ENCODE measurements at regions not wholly inside any gene's neighbourhood (a gene's known extent, or its start where the extent isn't known, plus 50 kb on each side); places are given as distances from the start of the nearest gene placed in this dataset.

DNA sequence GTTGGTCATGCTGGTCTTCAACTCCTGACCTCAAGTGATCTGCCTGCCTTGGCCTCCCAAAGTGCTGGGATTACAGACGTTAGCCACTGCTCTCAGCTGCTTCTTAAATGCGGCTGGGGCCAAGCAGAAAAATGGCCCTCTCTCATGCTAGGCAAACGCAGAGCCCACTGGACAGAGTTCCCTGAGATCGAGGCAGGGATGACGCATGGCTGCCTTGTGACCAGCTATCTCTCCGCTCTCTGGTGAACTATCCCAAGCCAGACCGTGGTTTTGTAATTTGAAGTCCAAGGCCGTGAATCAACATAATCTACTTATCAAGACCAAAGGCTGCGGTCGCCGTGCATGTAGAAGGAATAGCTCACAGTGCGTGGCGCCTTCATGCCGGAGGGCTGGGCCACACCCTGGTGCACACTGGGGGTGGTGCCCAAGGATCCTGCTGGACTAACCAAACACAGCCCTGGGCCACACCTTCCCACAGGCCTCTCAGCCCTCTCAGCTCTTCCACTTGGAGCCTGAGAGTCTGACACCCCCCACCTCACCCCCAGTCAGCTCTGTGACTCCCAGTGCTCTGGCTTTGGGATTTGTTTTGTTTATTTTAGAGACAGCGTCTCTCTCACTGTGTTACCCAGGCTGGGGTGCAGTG is 88.1 kb upstream of the CUX1 start:
- Histone ChIP-seq H3K4me1 (peaks cover 0 to 22% (median 10%) of the 10 kb centered on the region in 9 donors), H3K9me3 (no peaks in the 10 kb centered on the region), H3K27ac (peak overlapping the region in 1 of 10 donors; percentile 3), H3K27me3 (peaks cover 0 to 14% (median 0%) of the 10 kb centered on the region in 7 donors), H3K36me3 (no peaks in the 10 kb centered on the region), H3K4me3 (no peak overlapping the region)
- DNase-seq = no peak
- 80 to 84% methylated on average over 15 of the region's 15 CpGs for WGBS, 2 donors
- TF ChIP-seq CTCF (IDR thresholded peaks at IDR 0.05) = no peak
- peak in 1 of 8 donors; percentile 26 for ATAC-seq
- intact Hi-C loops (cut with DNase I) = no loop called here

- Histone ChIP-seq H3K27me3 (peaks cover 0 to 4% (median 0%) of the 10 kb centered on the region in 7 donors), H3K27ac (no peak overlapping the region), H3K4me3 (no peak overlapping the region), H3K36me3 (no peaks in the 10 kb centered on the region), H3K4me1 (peaks cover 0 to 22% (median 10%) of the 10 kb centered on the region in 9 donors), H3K9me3 (peaks cover 0 to 5% (median 0%) of the 10 kb centered on the region in 11 donors)
- ATAC-seq (no peak), DNase-seq (no peak)
- 64 to 69% methylated on average over 11 of the region's 11 CpGs for WGBS, 2 donors
- TF ChIP-seq CTCF (IDR thresholded peaks at IDR 0.05) = no peak
- intact Hi-C loops (cut with DNase I) = no loop called here
Measured at GRCh38 chr7:101731502-101732084, 85.8 kb upstream of the CUX1 start.

DNA sequence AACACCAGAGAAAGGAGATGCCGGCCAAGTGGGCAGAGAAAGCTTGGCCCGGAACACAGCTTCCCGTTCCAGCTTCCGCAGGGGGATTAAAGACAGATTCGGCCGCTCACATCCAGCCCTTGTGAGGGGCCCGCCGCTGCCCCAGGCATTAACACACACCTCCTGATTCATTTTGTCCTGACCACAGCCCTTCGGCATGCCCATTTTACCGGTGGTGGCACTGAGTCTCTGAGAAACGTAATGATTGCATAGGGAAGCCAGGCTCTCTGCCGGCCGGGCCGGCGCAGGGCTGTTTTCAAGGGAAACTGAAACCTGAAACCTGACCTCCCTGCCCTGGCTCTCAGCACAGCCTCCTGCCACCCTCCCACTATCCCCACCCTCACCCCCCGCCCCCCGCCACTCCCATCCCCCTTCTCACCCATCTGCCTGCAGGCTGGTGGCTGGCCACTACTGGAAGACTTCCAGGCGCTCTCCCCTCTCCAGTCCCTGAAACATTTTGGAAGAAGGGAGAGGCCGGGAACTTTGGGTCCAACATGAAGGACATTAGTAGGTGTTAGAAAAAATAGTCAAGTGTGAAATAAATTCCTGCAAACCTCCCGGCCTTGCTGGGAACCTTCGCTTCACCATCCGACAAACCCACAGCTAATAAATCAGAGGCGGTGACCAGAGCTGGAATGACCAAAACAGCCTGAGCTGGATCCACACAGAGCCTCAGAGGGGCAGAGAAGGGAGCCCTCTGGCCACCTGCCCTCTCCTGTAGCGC is 83.5 kb upstream of the CUX1 start:
- Histone ChIP-seq H3K36me3 (no peaks in the 10 kb centered on the region), H3K4me3 (peak overlapping the region in 9 of 10 donors; percentile 19 to 56 (median 45)), H3K4me1 (peaks cover 0 to 14% (median 10%) of the 10 kb centered on the region in 9 donors), H3K27ac (peak overlapping the region in 1 of 10 donors; percentile 84), H3K27me3 (peaks cover 0 to 4% (median 0%) of the 10 kb centered on the region in 7 donors), H3K9me3 (peaks cover 0 to 5% (median 0%) of the 10 kb centered on the region in 11 donors)
- 21 to 23% methylated on average over 24 of the region's 24 CpGs for WGBS, 2 donors
- ATAC-seq (peak; percentile 48 to 81 (median 68)), DNase-seq (peak; percentile 10 to 41)
- intact Hi-C loops (cut with DNase I) = no loop called here
- TF ChIP-seq CTCF (IDR thresholded peaks at IDR 0.05) = no peak

DNA sequence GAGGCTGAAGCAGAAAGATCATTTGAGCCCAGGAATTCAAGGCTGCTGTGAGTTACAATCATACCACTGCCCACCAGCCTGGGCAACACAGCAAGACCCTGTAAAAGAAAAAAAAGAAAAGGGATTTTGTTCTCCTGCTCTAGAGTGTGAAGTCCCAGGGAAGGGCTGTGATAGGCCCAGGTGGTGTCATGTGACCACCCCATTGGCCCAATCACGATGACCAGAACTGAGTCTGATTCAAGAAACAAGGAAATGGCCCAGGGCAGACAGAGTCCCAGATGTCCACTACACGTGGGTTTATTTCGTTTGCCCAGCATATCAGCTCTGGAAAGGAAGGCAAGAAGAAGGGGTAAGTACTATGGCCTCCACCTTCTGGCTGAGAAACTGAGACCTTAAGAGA is 81.3 kb upstream of the CUX1 start:
- intact Hi-C loops (cut with DNase I) = no loop called here

More for the DNA sequence above, 81.3 kb upstream of the CUX1 start:
- WGBS, 2 donors = 74 to 85% methylated on average over 3 of the region's 3 CpGs
- no peaks in the 10 kb centered on the region for H3K36me3 ChIP-seq
- TF ChIP-seq CTCF (IDR thresholded peaks at IDR 0.05) = no peak
- ATAC-seq (no peak), DNase-seq (no peak)
- peaks cover 0 to 12% (median 10%) of the 10 kb centered on the region in 9 donors for H3K4me1 ChIP-seq
- H3K27ac ChIP-seq = no peak overlapping the region
- no peak overlapping the region for H3K4me3 ChIP-seq
- no peaks in the 10 kb centered on the region for H3K27me3 ChIP-seq
- peaks cover 0 to 5% (median 0%) of the 10 kb centered on the region in 11 donors for H3K9me3 ChIP-seq
